Esophagus mucosa (tissue), 1 donor: ENCODE measurements at regions not wholly inside any gene's neighbourhood (a gene's known extent, or its start where the extent isn't known, plus 50 kb on each side); places are given as distances from the start of the nearest gene placed in this dataset.
"Not testable (repeated sequence)": the region's sequence is repeated elsewhere in the genome, so short reads cannot be mapped to it uniquely, and the experiment has no call there.

Source experiments
- ATAC-seq: fragments of 200-7000 bp; cut with Tn5 transposase; one replicate; pipeline ENCODE4 v1.9.1; 2020
- donor health status: DM: yes; HTN: yes; CAD: no.

DNA sequence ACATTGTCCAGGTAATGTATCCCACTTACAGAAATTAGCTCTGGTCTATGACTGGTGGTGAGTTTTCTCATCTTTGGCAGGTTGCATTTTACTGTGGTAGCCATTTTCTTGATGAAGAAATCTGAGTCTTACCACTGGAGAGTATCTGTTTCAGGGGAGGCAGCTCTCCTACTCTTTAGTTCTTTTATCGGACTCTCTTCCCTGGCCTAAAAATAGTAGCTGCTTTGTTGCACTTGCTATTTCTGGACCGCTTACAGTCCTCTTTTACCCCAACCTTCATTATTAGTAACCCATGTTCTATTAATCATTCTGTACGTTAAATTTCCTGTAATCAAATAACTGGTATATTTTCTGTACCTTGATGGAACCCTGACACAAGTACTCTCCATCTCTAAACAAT, 720.8 kb downstream of the PLA2G4A start:
- no peak for ATAC-seq

DNA sequence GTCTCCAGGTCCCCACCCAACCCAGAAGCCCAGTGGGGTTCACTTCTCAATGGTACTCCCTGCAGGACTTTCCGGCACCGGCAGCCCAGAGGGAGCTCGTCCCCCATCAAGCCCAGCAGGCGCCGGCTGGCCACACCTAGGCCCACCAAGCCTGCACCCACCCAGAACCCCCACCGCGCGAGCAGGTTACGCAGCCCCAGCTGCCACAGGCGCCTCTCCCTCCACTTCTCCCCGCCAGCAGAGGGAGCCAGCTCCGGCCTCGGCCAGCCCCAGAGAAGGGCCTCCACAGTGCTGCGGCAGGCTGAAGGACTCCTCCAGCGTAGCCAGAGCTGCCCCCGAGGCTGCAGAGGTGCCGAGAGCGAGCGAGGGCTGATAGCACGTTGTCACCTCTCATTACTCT, 722.3 kb downstream of the PLA2G4A start:
- ATAC-seq, result no peak

DNA sequence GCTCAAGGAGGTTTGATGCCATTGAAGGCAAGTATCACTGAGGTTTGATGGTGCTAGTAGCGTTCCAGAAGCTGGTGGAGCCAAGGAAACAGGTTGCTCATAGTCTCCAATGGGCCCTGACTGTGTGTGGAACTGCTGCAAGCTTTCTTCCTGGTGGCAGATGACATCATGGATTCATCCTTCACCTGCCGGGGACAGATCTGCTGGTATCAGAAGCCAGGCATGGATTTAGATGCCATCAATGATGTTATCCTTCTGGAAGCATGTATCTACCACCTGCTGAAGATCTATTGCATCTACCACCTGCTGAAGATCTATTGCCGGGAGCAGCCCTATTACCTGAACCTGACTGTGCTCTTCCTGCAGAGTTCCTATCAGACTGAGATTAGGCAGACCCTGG, 734.4 kb downstream of the PLA2G4A start:
- no peak for ATAC-seq

DNA sequence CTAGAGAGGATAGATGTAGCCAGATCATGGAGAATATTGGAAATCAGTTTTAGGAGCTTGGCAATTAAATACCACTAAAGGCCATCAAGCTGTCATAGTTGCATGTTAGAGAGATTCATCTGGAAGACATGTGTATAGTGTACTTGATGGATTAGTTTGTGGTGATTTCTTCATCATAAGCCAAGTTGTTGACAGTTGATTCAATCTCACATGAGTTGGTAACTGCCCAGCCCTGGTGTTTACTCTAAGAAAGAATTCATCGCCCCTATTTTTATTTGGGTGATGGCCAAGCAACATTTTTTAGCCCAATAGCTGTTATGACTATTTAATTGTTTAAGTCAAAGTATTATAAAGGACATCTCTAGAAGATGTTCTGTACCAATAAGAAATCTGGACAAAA, 737.6 kb downstream of the PLA2G4A start:
- ATAC-seq, result no peak

DNA sequence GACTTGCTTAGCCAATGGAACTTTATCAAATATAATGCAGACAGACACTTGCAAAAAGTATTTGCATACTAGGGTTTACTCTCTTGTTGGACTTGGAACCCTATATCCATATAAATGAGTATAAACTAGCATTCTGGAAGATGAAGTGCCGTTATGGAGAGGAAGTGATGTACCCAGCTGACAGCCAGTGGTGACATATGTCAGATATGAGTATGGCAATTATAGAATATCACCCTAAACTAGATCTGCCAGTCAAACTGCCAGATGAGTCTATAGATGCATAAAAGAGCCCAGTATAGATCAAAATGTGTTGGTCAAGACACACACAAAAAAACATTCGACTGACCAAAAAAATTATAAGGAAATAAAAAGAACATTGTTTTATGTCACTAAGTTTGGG, 739.3 kb downstream of the PLA2G4A start:
- ATAC-seq, result no peak

DNA sequence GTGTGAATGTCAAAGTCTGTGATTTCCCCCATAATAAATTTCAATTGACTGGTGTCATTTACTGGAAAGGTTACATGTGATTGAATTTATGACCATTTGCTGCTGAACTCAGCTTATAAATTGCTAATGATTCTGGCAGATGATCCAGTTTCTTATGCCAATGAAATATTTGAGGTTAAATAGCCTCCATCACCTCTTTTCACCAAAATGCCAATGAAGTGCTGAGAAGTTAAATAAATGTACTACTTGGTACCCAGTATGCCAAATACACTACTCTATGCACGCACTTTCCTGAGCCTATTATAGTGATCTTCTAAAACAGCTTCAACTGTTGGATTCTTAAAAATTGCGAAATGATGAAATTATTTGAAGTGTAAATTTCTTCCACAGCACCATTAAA, 741.4 kb downstream of the PLA2G4A start:
- no peak for ATAC-seq

DNA sequence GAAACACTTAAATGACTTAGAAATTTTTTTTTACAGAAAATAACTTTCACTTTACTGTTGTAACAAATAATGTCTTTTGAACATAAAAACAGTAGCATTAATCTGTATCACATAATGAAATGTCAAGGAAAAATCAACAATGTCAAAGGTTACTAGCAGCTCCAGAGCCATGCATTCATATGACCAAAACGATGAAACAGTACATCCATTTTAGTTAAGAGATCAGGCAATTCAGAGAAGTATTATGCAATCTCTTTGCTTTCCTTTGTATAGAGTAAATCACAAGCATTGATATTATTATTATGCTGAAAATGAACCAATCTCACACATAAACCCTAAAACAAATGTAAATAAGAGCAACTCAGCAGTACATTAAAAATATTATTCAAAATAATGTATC, 748.9 kb downstream of the PLA2G4A start:
- no peak for ATAC-seq

DNA sequence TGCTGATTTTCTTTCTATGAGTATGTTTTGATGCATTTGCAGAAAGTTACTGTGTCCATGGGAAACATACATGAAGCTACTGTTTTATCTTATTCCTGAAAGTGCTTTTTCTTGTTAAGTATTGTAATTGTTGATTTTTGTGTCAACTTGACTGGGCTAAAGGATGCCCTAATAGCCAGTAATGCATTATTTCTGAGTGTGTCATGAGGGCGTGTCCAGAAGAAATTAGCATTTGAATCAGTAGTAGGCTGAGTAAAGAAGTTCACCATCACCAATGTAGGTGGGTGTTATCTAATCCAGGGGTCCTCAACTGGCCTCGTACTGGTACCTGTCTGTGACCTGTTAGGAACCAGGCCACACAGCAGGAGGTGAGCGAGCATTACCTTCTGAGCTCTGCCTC, 760.2 kb downstream of the PLA2G4A start:
- ATAC-seq, result no peak

DNA sequence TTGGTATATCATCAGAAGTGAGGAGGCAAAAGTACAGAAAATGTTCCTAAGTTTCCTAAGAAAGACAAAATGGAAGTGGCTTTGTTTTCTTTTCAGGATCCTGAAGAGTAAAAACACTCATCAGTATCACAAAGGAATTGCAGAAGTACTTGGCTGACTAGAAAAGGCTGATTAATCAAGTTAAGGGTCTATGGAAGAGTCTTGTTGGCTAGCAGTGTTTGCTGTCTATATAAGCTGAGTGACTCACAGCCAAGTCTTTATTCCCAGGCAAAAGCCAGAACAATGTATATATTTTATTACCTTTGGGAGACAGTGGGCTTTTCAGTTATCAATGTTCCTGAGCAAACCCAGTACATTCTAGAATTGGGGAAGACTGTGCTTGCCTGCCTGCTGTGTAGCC, 777.0 kb downstream of the PLA2G4A start:
- no peak for ATAC-seq

DNA sequence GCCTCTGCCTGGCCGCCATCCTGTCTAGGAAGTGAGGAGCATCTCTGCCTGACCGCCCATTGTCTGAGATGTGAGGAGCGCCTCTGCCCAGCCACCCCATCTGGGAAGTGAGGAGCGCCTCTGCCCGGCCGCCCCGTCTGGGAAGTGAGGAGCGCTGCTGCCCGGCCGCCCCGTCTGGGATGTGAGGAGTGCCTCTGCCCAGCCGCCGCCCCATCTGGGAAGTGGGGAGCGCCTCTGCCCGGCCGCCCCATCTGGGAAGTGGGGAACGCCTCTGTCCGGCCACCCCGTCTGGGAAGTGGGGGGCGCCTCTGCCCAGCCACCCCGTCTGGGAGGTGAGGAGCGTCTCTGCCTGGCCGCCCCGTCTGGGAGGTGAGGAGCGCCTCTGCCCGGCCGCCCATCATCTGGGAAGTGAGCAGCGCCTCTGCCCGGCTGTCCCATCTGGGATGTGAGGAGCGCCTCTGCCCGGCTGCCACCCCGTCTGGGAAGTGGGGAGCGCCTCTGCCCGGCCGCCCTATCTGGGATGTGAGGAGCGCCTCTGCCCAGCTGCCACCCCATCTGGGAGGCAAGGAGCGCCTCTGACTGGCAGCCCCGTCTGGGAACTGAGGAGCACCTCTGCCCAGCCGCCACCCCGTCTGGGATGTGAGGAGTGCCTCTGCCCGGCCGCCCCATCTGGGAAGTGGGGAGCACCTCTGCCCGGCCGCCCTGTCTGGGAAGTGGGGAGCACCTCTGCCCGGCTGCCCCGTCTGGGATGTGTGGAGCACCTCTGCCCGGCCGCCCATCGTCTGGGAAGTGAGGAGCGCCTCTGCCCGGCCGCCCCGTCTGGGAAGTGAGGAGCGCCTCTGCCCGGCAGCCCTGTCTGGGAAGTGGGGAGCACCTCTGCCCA, 787.3 kb downstream of the PLA2G4A start:
- ATAC-seq, result not testable (repeated sequence)

DNA sequence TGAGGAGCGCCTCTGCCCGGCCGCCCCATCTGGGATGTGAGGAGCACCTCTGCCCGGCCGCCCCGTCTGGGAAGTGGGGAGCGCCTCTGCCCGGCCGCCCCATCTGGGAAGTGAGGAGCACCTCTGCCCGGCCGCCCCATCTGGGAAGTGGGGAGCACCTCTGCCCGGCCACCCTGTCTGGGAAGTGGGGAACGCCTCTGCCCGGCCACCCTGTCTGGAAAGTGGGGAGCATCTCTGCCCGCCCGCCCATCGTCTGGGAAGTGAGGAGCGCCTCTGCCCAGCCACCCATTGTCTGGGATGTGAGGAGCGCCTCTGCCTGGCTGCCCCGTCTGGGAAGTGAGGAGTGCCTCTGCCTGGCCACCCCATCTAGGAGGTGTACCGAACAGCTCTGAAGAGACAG, 788.1 kb downstream of the PLA2G4A start:
- ATAC-seq, result not testable (repeated sequence)

DNA sequence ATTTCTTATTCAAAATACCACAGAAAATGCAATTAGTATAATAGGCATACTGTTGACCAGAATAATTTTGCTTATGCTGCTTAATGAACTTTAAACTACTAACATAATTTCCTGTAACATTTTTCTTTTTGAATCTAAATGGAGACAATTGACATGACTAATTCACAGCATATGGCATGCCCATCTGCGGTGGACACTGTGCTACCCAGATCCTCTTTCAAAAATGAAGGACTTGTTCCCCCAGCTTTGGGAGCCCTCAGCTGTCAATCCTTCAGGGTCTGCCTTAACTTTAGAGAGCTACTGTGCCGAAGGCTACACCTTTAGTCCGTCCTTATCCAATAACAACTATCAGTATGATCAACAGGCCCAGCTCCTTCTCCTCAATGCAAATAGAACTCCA, 789.0 kb downstream of the PLA2G4A start:
- no peak for ATAC-seq

DNA sequence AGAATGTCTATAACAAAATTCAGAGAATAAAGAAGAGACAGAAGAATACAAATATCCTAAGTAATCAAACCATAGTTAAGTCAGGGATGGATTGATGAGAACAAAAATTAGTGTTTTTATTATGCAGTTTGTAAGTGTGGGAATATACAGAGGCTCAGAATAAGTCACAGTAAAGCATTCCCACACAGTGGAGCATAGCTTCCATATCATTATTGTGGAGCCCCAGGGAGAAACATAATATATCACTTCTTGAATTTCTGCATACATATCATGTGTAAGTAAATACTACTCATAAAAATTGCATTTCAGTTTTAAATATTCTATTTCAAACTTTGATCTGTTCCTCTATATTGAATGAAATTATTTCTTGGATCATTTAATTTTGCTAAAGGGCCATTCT, 790.4 kb downstream of the PLA2G4A start:
- no peak for ATAC-seq

DNA sequence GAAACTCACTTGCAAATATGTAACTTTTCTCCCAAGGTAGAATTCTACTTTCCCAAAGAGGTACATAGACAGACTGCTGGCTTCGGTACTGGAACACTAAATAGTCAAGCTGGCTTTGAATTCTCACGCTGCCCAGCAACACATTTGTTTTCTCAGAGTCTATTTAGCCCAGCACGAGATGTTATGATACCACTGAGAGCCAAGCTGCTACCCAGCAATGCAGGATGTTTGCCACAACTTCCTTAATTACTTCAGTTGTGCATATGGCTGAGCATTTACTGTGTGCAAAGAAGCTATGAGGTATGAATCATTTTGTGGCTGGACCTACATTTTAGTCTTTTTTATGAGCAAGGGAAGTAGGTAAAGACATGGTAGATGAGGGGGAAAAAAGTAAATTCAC, 793.2 kb downstream of the PLA2G4A start:
- no peak for ATAC-seq

DNA sequence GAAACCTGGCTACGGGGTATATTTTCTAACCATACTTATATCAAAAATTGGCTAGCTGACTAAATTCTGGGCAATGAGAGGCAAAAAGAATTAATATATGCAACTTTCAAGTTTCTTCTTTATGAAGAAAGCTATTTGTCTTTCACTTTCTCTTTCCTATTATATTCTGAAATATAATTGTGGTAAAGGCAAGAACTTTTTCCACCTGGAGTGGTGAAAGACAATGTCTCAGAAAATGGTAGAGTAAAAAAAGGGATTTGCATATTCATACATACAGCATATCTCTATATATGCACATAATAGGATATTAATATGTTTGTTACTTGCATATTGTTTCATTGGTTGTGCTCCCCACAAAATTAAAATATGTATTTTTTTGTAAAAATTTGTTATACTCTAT, 793.8 kb downstream of the PLA2G4A start:
- no peak for ATAC-seq

DNA sequence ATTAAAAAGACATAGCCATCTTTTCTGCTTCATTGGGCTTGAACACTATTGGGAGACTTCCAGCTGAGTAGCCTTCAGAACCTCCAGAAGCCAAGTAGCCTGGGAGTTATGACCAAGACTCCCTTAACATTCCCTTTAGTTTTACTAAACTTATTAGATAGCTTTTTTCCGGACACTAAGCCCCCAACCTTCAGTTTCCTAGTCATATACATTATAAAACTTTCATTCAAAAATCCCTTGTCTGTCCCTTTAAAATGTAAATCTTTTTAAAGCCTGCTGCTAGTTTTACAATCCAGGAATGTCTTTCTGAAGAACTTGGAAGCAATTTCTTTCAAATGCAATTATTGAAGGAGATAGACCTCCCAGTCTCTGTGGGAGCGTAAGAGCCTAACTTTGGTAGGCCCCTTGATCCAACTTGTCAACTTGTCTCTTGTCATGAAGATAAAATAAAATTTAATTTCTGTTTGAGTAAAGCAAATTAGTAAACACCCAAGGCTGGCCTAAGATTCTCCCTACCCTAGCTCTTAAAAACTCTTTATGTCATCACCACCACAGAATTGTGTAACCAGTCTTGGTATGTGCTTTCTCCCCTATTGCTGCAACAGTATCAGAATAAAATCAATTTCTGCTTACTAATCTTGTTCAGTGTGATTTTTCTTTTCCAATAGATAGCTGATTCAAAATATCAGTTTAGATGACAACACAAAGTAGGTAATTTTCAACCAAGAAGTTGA, 796.2 kb downstream of the PLA2G4A start:
- ATAC-seq, result no peak

DNA sequence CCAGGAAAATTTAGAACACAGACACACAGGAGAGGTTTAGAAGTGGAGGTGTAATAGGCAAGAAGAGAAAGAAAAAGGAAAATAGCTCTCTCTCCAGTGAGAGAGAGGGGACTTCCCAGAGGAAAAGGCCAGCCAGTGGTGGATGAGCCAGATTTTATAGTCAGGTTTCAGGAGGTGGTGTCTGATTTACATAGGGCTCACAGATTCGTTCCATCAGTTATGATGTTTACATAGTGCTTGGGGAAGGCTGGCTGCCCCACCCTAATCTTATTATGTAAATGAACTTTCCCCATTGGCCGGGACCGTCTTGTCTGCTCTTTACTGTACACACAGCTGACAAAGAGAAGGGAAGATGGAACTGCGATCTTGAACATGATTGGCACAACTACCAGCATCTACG, 797.3 kb downstream of the PLA2G4A start:
- ATAC-seq, result no peak

DNA sequence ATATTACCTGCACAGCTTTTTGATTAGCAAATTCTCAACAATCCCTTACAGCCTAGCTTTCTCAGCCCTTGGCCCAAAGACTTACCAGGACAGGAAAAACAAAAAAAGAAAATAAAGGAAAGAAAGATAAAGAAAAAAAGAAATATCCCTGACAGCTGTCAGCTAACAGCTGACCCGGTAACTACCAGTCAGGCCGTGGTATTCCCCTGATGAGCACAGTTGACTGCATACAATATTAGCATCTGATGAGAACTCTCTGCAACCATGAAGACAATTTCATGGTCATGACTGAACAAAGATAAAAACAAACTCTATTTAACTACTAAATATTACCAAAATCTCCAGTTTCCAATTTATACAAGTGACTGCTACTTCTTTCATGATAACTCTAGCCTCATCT, 798.8 kb downstream of the PLA2G4A start:
- no peak for ATAC-seq

DNA sequence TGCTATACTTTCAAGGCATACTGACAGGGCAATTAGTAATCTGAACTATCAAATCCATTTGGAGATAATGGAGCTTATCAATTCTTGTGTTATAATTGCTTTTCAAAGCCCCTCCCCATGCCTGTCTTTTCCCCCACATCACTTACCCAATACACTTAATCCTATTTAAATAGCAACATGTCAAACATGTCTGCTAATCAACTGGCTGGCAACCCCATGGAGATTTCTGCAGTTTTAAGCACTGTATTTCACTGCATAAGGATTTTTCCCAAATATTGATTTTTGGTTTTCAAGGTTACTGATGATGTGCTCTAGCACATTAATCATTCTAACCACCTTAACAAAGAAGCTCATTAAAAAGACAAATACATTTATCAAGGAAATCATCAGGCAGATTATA, 800.3 kb downstream of the PLA2G4A start:
- ATAC-seq, result no peak

DNA sequence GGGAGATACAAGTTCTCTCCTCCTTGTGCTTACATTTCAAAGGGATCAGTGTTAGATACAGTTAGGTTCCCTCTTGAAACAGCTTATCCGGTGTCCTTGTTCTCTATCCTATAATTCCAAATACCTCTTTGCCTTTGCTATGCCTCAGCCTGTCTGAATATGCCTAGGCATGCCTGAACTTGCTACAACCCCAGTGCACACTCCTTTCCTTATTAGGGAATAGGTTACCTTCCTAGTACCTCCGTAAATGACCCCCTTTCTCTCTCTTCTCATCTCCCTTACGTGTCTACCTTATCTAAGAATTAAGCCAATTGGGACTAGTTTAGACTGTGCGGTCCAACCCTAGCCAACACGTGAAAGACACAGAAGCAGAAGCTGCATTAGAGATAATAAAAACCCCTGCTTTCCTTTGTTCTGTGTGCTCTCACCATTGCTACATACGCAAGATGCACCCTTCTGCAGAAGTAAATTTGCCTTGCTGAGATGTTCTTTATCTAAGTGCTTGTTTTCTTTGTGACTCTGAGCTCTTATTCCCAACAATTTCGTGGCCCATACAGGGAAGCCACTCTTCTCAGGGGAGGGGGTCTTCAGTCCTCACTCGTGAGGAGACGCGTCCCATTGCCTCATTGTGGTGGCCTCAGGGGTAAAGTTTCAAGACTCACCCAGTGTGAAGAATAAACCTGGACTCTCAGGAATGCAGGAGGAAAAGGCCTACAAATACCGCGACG, 802.1 kb downstream of the PLA2G4A start:
- no peak for ATAC-seq

DNA sequence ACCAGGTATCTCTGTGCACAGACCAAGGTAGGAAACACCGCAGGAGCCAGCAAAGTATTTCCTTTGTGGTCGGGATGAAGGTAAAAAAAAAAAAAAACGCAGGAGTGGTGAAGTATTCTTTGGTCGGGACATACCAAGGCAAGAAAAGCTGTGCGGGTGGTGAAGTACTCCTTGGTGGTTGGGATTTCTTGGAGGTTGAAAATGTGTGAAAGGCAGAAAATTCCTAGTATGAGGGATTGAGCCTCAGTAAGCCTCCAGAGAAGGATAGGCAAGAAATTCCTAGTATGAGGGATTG, 802.6 kb downstream of the PLA2G4A start:
- no peak for ATAC-seq

DNA sequence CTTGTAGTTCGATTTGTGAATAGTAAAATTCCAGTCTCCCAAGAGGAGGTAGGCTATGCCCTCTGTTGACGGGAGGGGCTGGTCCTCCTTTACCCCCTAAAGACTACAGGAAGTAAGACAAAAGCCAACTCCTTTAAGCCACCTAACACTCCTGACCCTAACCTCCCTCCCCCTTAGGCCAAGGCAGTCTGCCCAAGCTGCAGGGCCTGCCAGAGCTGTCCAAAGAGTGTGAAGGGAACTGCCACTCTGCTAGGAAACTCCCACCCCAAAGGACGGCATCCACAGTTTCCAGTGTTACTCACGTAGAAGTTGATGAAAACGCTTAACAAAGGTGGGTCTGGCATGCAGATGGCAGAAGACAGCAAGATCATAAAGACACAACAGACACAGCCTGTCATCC, 803.2 kb downstream of the PLA2G4A start:
- ATAC-seq, result no peak

DNA sequence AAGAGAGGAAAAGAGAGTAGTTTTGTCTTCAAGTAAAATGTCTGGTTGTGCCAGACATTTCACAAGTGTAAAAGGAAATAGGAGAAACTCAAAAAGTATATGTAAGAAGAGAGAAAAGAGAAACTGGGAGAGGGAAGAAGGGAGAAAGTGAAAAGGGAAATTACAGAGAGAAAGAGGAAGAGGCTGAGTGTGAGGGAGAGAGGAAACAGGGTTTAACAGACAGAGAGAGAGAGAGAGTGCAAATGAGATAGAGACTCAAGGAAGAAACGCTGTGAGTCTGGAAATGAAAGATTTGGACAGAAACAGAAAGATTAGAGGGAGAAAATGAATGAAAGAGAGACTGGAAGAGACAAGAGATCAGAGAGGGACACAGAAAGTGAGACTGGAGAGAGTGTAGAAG, 806.2 kb downstream of the PLA2G4A start:
- no peak for ATAC-seq
